Fibroblast of skin of right quadriceps (primary cell): ENCODE measurements at regions not wholly inside any gene's neighbourhood (a gene's known extent, or its start where the extent isn't known, plus 50 kb on each side); places are given as distances from the start of the nearest gene placed in this dataset.
A peak's percentile ranks its signal among the peaks of the same experiment; 100 is the strongest.

Experiments used
- DNase-seq: peaks from one replicate; pipeline ENCODE4 v3.0.0-alpha.2; 2013

GRCh38 chr9:107620801-107621200 is 131.2 kb upstream of the KLF4 start:
- DNase-seq = no peak

- DNase-seq = no peak
Observed at GRCh38 chr9:107620236-107620635, 130.7 kb upstream of the KLF4 start.

GRCh38 chr9:107615321-107615720 is 125.8 kb upstream of the KLF4 start:
- peak; percentile 31 for DNase-seq

GRCh38 chr9:107614765-107615164 is 125.2 kb upstream of the KLF4 start:
- no peak for DNase-seq

GRCh38 chr9:107613321-107613720 is 123.8 kb upstream of the KLF4 start:
- DNase-seq = no peak

GRCh38 chr9:107612136-107612535 is 122.6 kb upstream of the KLF4 start:
- no peak for DNase-seq

GRCh38 chr9:107609547-107609946 is 120.0 kb upstream of the KLF4 start:
- DNase-seq = no peak

- DNase-seq = no peak
Observed at GRCh38 chr9:107606149-107606790, 116.7 kb upstream of the KLF4 start.

- DNase-seq = no peak
Observed at GRCh38 chr9:107605041-107605440, 115.5 kb upstream of the KLF4 start.

- DNase-seq = no peak
Observed at GRCh38 chr9:107603281-107603680, 113.7 kb upstream of the KLF4 start.

- DNase-seq = no peak
Observed at GRCh38 chr9:107600060-107600573, 110.5 kb upstream of the KLF4 start.

- DNase-seq = no peak
Observed at GRCh38 chr9:107597743-107598217, 108.2 kb upstream of the KLF4 start.

GRCh38 chr9:107594908-107595530 is 105.5 kb upstream of the KLF4 start:
- no peak for DNase-seq

- no peak for DNase-seq
Observed at GRCh38 chr9:107593224-107593870, 103.8 kb upstream of the KLF4 start.

- no peak for DNase-seq
Observed at GRCh38 chr9:107592424-107592823, 102.9 kb upstream of the KLF4 start.

GRCh38 chr9:107591781-107592180 is 102.2 kb upstream of the KLF4 start:
- DNase-seq = no peak

- no peak for DNase-seq
Observed at GRCh38 chr9:107588393-107588792, 98.8 kb upstream of the KLF4 start.

GRCh38 chr9:107587191-107587963 is 97.8 kb upstream of the KLF4 start:
- DNase-seq = no peak

GRCh38 chr9:107586493-107586892 is 96.9 kb upstream of the KLF4 start:
- DNase-seq = no peak

GRCh38 chr9:107585465-107585864 is 95.9 kb upstream of the KLF4 start:
- no peak for DNase-seq

- no peak for DNase-seq
Observed at GRCh38 chr9:107584944-107585343, 95.4 kb upstream of the KLF4 start.

GRCh38 chr9:107584186-107584585 is 94.6 kb upstream of the KLF4 start:
- DNase-seq = no peak

GRCh38 chr9:107577140-107577776 is 87.7 kb upstream of the KLF4 start:
- no peak for DNase-seq
